GM20000 (cell line): ENCODE measurements at regions not wholly inside any gene's neighbourhood (a gene's known extent, or its start where the extent isn't known, plus 50 kb on each side); places are given as distances from the start of the nearest gene placed in this dataset.

Experiments
- DNase-seq: peaks from one replicate; pipeline ENCODE4 v3.0.0; 2012; ENCODE audit warnings: low spot score
- TF ChIP-seq, protein P1 (sequence below): IDR thresholded peaks from 2 replicates; pipeline ENCODE4 v1.5.1; 2012; ENCODE audit warnings: mild to moderate bottlenecking, control low read depth; ENCODE audit errors: extremely low read depth, missing control alignments

DNA sequence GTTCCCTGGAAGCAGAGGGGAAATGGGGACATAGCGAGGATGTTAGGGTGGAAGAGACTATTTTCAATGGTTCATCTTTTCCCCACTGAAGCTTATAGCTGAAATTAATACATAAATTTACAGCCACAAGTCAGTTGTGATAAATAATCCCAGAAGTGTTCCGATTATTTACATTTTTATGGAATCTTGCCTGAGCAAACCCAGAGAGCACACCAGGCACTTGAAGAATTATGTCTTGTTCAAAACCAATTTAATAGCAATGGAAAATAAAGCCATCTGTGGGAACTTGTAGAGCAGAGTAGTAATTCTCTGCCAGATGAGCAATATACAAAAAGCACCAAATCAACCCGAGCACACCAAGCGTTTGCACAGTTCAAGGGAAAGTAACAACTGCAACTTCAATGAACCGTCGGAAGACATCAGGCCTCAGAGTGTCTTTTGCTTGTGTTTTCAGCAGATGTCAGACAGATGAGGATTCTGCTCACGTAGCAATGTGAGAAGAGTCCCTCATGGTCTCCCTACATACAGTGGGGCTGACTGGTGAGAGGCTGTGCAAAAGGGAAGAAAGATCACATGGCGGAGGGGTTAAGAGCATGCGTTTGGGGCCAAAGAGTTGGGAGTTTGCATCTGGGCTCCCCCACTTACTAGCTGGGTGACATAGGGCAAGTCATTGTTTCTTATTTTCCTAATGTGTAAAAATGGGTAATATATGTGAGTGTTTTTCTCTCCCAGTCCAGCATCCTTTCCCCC, 148.7 kb upstream of the HS3ST2 start:
- DNase-seq, result no peak
- TF ChIP-seq, protein P1, sequence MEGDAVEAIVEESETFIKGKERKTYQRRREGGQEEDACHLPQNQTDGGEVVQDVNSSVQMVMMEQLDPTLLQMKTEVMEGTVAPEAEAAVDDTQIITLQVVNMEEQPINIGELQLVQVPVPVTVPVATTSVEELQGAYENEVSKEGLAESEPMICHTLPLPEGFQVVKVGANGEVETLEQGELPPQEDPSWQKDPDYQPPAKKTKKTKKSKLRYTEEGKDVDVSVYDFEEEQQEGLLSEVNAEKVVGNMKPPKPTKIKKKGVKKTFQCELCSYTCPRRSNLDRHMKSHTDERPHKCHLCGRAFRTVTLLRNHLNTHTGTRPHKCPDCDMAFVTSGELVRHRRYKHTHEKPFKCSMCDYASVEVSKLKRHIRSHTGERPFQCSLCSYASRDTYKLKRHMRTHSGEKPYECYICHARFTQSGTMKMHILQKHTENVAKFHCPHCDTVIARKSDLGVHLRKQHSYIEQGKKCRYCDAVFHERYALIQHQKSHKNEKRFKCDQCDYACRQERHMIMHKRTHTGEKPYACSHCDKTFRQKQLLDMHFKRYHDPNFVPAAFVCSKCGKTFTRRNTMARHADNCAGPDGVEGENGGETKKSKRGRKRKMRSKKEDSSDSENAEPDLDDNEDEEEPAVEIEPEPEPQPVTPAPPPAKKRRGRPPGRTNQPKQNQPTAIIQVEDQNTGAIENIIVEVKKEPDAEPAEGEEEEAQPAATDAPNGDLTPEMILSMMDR, result no peak

DNA sequence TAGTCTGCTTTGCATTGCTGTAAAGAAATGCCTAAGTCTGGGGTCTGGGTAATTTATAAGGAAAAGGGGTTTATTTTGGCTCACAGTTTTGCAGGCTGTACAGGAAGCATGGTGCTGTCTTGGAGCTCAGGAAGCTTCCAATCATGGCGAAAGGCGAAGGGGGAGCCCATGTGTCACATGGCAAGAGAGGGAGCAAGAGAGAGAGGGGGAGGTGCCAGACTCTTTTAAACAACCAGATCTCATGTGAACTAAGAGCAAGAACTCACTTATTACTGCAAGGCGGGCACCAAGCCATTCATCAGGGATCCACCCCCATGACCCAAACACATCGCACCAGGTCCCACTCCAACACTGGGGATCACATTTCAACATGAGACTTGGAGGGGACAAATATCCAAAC, 148.2 kb upstream of the HS3ST2 start:
- no peak for DNase-seq
- TF ChIP-seq, protein P1, result no peak

DNA sequence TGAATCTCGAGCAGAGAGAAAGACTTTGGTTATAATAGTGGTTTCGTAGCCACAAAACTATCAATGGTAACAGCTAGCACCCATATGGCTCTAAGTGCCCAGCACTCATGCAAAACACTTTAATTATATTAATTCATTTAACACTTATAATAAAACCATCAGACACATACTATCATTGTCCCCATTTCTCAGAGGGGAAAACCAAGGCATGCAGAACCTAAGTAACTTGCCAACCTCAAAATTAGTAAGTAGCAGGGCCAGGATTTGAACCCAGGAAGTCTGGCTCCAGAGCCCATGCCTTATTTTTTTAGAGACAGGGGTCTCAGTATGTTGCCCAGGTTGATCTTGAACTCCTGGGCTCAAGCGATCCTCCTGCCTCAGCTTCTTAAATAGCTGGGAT, 145.6 kb upstream of the HS3ST2 start:
- no peak for DNase-seq
- TF ChIP-seq, protein P1, result no peak

DNA sequence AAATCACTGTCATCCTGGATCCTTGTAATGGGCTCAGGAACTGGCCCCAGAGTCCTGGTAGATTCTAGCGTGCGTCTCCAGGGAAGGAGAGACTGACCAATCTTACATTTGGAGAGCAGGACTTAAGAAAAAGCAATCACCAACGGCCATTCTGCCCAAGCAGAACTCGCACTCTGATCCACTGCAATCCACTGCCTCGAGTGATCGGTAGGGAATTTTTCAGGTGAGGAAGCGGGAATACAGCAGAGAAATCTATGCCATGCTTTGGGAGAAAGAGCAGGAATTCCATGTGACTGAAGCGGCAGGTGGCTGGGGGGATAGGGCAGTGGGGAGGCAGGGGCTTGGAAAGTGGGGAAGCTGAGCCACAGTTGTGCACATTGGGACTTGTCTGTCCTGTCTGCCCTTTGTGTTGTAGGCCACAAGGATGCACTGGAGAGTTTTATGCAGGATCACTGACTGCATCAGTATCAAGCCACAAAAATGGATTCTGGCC, 143.9 kb upstream of the HS3ST2 start:
- TF ChIP-seq, protein P1, result no peak
- no peak for DNase-seq

DNA sequence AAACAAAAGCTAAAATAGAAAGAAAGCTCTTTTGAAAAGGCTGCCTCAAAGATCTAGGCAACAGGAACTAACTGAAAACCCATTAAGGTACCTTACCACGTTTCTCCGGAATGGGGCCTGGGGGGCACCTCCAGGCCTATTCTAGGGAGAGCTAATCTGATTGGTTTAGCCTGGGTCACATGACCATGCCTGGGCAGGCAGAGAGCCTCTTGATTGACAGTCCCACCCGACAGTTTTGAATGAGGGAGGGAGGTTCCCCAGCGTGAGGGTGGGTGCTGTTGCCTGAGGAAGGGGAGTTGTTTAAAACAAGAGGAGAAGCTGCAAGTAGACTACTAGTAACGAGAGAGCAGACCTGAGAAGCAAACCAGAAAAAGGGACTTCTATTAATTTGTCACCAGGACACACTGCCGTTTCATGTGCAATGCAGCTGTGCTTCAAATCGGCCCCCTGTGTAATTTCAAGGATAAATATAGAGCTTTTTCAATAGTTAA, 143.4 kb upstream of the HS3ST2 start:
- DNase-seq, result peak; percentile 76

DNA sequence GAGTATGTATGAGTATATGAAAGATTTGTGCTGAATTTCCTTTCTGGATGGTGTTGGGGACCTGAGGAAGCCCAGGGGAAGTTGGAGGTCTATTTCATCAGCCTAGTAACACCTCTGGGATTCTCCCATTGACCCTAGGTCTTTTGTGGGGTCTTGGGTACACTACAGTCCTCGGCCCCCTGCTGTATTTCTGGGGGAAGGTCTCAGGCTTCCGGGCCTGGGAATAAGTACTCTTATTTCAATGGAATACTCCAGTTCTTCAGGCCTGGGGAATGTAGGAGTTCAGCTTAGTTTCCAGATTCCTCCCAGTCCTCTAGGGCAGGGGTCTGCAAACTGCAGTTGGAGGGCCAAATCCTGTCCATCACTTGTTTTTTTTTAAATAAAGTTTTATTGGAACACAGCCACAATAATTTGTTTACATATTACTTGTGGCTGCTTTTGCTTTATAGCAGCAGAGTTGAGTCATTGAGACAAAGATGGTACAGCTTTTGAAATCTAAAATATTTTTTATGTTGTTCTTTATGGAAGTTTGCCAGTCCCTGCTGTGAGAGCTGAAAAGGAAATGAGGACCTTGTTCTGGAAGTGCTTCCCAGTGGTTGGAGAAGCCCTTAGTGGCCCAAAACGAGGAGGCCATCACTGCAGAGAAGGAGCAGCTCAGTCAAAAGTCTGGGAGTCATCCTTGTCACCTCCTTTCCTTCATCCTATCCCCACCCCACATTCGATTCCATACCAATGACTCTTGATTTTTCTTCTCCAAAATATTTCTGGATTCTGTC, 142.5 kb upstream of the HS3ST2 start:
- no peak for DNase-seq

More for the DNA sequence above, 143.4 kb upstream of the HS3ST2 start:
- TF ChIP-seq, protein P1, result no peak

More for the DNA sequence above, 142.5 kb upstream of the HS3ST2 start:
- TF ChIP-seq, protein P1, result no peak
